ENCODE measurements at regions not wholly inside any gene's neighbourhood (a gene's known extent, or its start where the extent isn't known, plus 50 kb on each side); places are given as distances from the start of the nearest gene placed in this dataset.

DNA sequence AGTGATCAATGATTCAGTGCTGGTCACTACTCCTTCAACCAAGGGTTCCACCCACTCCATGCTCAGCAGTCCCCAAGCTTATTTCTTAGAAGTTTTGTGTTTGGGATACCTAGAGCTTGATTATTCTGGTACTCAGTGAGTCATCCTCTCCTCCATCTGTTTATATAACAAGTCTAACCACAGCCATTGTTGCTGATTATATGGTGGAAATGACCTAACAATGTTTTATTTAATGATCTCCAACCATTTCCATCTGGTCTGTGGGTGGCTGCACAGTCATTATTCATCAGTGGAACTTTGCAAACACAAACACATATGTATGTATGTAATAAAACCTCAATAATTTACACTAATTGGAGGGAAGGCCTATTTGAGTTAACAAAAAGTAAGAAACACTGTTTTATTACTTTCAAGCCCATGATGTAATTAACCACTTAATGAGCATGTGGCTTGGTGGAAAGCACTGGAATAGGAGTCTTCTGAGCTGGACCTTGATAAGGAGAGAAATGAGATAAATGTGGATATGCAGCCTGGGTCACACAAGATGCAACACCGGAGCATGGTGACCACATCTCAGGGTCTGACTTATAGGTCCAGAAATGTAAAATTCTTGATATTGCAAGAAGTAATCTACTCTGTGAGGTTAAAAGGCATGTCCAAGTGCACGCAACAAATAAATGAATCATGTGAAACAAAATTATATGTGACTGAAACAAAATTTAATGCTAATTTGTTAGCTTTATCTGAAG, 99.0 kb upstream of the WLS start:
- no peak for TF ChIP-seq OSR1 (CRISPR knock-in tag; IDR thresholded peaks at IDR 0.05)
- TF ChIP-seq ARNTL (CRISPR knock-in tag; IDR thresholded peaks at IDR 0.05; ENCODE audit: borderline replicate concordance, low read depth) = no peak
- no peak for TF ChIP-seq PATZ1 (CRISPR knock-in tag; IDR thresholded peaks at IDR 0.05; ENCODE audit: borderline replicate concordance)
- no peak for TF ChIP-seq TCF4 (CRISPR knock-in tag; IDR thresholded peaks at IDR 0.05; ENCODE audit: borderline replicate concordance)
- TF ChIP-seq GLIS3 (CRISPR knock-in tag; IDR thresholded peaks at IDR 0.05) = no peak
- TF ChIP-seq SNAI2 (CRISPR knock-in tag; IDR thresholded peaks at IDR 0.05) = no peak
- TF ChIP-seq ZC3H10 (CRISPR knock-in tag; IDR thresholded peaks at IDR 0.05) = no peak
- TF ChIP-seq ISL1 (CRISPR knock-in tag; IDR thresholded peaks at IDR 0.05) = no peak
- TF ChIP-seq, protein P1, sequence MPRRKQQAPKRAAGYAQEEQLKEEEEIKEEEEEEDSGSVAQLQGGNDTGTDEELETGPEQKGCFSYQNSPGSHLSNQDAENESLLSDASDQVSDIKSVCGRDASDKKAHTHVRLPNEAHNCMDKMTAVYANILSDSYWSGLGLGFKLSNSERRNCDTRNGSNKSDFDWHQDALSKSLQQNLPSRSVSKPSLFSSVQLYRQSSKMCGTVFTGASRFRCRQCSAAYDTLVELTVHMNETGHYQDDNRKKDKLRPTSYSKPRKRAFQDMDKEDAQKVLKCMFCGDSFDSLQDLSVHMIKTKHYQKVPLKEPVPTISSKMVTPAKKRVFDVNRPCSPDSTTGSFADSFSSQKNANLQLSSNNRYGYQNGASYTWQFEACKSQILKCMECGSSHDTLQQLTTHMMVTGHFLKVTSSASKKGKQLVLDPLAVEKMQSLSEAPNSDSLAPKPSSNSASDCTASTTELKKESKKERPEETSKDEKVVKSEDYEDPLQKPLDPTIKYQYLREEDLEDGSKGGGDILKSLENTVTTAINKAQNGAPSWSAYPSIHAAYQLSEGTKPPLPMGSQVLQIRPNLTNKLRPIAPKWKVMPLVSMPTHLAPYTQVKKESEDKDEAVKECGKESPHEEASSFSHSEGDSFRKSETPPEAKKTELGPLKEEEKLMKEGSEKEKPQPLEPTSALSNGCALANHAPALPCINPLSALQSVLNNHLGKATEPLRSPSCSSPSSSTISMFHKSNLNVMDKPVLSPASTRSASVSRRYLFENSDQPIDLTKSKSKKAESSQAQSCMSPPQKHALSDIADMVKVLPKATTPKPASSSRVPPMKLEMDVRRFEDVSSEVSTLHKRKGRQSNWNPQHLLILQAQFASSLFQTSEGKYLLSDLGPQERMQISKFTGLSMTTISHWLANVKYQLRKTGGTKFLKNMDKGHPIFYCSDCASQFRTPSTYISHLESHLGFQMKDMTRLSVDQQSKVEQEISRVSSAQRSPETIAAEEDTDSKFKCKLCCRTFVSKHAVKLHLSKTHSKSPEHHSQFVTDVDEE (CRISPR knock-in tag; IDR thresholded peaks at IDR 0.05) = no peak
- no peak for TF ChIP-seq POU6F1 (CRISPR knock-in tag; IDR thresholded peaks at IDR 0.05; ENCODE audit: borderline replicate concordance, low read depth)
- no peak for TF ChIP-seq TOX (CRISPR knock-in tag; IDR thresholded peaks at IDR 0.05; ENCODE audit: borderline replicate concordance)
- TF ChIP-seq CSDC2 (CRISPR knock-in tag; IDR thresholded peaks at IDR 0.05) = no peak
- no peak for TF ChIP-seq CREB5 (CRISPR knock-in tag; IDR thresholded peaks at IDR 0.05; ENCODE audit: low read depth)
- TF ChIP-seq ZFP3 (CRISPR knock-in tag; IDR thresholded peaks at IDR 0.05) = no peak
- no peak for TF ChIP-seq ZNF565 (CRISPR knock-in tag; conservative IDR thresholded peaks at IDR 0.05; ENCODE audit: low read depth)
- TF ChIP-seq RARB (CRISPR knock-in tag; IDR thresholded peaks at IDR 0.05) = no peak
- no peak for TF ChIP-seq ZNF70 (CRISPR knock-in tag; IDR thresholded peaks at IDR 0.05)
- TF ChIP-seq CSRNP3 (CRISPR knock-in tag; IDR thresholded peaks at IDR 0.05) = no peak
- ATAC-seq = peak; percentile 57

DNA sequence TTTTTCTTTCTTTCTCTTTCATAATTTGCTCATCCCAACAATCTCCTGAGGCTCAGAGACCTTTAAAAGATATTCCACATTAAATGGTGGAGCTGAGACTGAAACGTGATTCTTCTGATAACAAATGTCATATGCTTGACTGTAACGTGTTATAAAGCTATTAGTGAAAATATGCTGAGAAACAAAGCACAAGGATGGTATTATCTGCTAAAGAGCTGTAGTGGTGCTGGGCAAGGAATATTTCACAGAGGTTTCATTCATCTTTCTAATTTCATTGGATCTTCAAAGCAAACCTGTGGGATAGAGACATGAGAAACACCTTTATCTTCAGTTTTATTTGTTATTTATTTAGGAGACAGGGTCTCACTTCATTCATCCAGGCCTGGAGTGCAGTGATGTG, 98.1 kb upstream of the WLS start:
- ATAC-seq = no peak
- TF ChIP-seq CSDC2 (CRISPR knock-in tag; IDR thresholded peaks at IDR 0.05) (no peak), ZFP30 (CRISPR knock-in tag; IDR thresholded peaks at IDR 0.05) (no peak), GLIS3 (CRISPR knock-in tag; IDR thresholded peaks at IDR 0.05) (no peak), RARB (CRISPR knock-in tag; IDR thresholded peaks at IDR 0.05) (no peak), CSRNP3 (CRISPR knock-in tag; IDR thresholded peaks at IDR 0.05) (no peak), ZNF70 (CRISPR knock-in tag; IDR thresholded peaks at IDR 0.05) (no peak), PATZ1 (CRISPR knock-in tag; IDR thresholded peaks at IDR 0.05; ENCODE audit: borderline replicate concordance) (no peak), ZNF565 (CRISPR knock-in tag; conservative IDR thresholded peaks at IDR 0.05; ENCODE audit: low read depth) (no peak), ESRRG (CRISPR knock-in tag; IDR thresholded peaks at IDR 0.05) (no peak), PPARA (CRISPR knock-in tag; IDR thresholded peaks at IDR 0.05; ENCODE audit: borderline replicate concordance) (no peak)
- TF ChIP-seq, protein P1 (CRISPR knock-in tag; IDR thresholded peaks at IDR 0.05) = no peak
